Lung (tissue), 11 donors: ENCODE measurements at regions not wholly inside any gene's neighbourhood (a gene's known extent, or its start where the extent isn't known, plus 50 kb on each side); places are given as distances from the start of the nearest gene placed in this dataset.
A peak's percentile ranks its signal among the peaks of the same experiment; 100 is the strongest.

Source experiments
- ATAC-seq: fragments of 200-7000 bp; cut with Tn5 transposase; one replicate; pipeline ENCODE4 v1.9.1; 2020; ENCODE audit warnings: moderate number of reproducible peaks; ENCODE audit not compliant: insufficient read depth, low FRiP score
- DNase-seq, 3 donors: peaks; one replicate each; pipeline ENCODE4 v3.0.0-alpha.2; 2013 to 2017
- H3K27ac ChIP-seq, 2 donors: one replicate each; pipeline ENCODE4 v1.5.1; 2013; ENCODE audit warnings: mild to moderate bottlenecking in 2 of 2, moderate library complexity in 2 of 2, control low read depth in 1 of 2, inconsistent platforms in 1 of 2, low read depth in 1 of 2, low read length in 1 of 2
- H3K27me3 ChIP-seq, 3 donors: one replicate each; pipeline ENCODE4 v1.5.1; 2013; ENCODE audit warnings: low read length in 2 of 3; ENCODE audit not compliant: control insufficient read depth in 3 of 3, insufficient read depth in 3 of 3
- H3K36me3 ChIP-seq, 4 donors: one replicate each; pipeline ENCODE4 v1.5.1; 2013; ENCODE audit warnings: low read length in 4 of 4, mild to moderate bottlenecking in 1 of 4, moderate library complexity in 1 of 4; ENCODE audit not compliant: control insufficient read depth in 4 of 4, insufficient read depth in 4 of 4
- H3K4me1 ChIP-seq, 5 donors: one replicate each; pipeline ENCODE4 v1.5.1; 2013; ENCODE audit warnings: low read length in 5 of 5, mild to moderate bottlenecking in 2 of 5, moderate library complexity in 1 of 5; ENCODE audit not compliant: control insufficient read depth in 5 of 5, insufficient read depth in 5 of 5
- H3K4me3 ChIP-seq: one replicate; pipeline ENCODE4 v1.5.1; 2013; ENCODE audit warnings: mild to moderate bottlenecking, control low read depth, moderate library complexity
- H3K9ac ChIP-seq, 2 donors: one replicate each; pipeline ENCODE4 v1.5.1; 2013; ENCODE audit warnings: low read length in 2 of 2, control low read depth in 1 of 2; ENCODE audit not compliant: insufficient read depth in 1 of 2
- H3K9me3 ChIP-seq, 4 donors: one replicate each; pipeline ENCODE4 v1.5.1; 2013; ENCODE audit warnings: low read length in 3 of 4, mild to moderate bottlenecking in 1 of 4, moderate library complexity in 1 of 4; ENCODE audit not compliant: control insufficient read depth in 4 of 4, insufficient read depth in 3 of 4
- CTCF ChIP-seq: IDR thresholded peaks from 2 replicates; pipeline ENCODE4 v1.5.1; 2012; ENCODE audit warnings: mild to moderate bottlenecking; ENCODE audit errors: control extremely low read depth, extremely low read depth
- WGBS, 2 donors: extraction: QIAGEN DNeasy Blood & Tissue Kit; methylation state at CpG; one replicate each; pipeline ENCODE4 v1.1.7; 2013; 5-methylcytosine and 5-hydroxymethylcytosine counted together
- donor health status: control.
- donor health status: control.
- donor health status: Bipolar disorder and iron deficiency.
- donor health status: healthy.
- donor health status: DM: yes; HTN: yes; CAD: no.

GRCh38 chr15:81763304-81763703 lies 282.5 kb downstream of the MEX3B start:
- H3K27me3 ChIP-seq, result no peaks in the 10 kb centered on the region

GRCh38 chr15:81760686-81761085 lies 285.1 kb downstream of the MEX3B start:
- no peak overlapping the region for H3K9ac ChIP-seq
- H3K27ac ChIP-seq, result no peak overlapping the region
- 86 to 91% methylated on average over 8 of the region's 8 CpGs for WGBS, 2 donors
- ATAC-seq (no peak), DNase-seq (no peak)
- H3K4me3 ChIP-seq, result no peak overlapping the region
- no peaks in the 10 kb centered on the region for H3K9me3 ChIP-seq
- no peak for TF ChIP-seq CTCF
- H3K27me3 ChIP-seq, result no peaks in the 10 kb centered on the region
- H3K4me1 ChIP-seq, result peaks cover 0 to 6% (median 0%) of the 10 kb centered on the region in 5 donors
- no peaks in the 10 kb centered on the region for H3K36me3 ChIP-seq

More at GRCh38 chr15:81763304-81763703, 282.5 kb downstream of the MEX3B start:
- H3K4me3 ChIP-seq, result no peak overlapping the region
- DNase-seq, result no peak
- H3K4me1 ChIP-seq, result peaks cover 0 to 6% (median 0%) of the 10 kb centered on the region in 5 donors
- no peak overlapping the region for H3K27ac ChIP-seq
- 89 to 100% methylated on average over 1 of the region's 1 CpG for WGBS, 2 donors
- no peak overlapping the region for H3K9ac ChIP-seq
- no peak for ATAC-seq
- TF ChIP-seq CTCF, result no peak
- no peaks in the 10 kb centered on the region for H3K9me3 ChIP-seq
- H3K36me3 ChIP-seq, result no peaks in the 10 kb centered on the region

GRCh38 chr15:81758818-81759284 lies 287.0 kb downstream of the MEX3B start:
- WGBS, 2 donors, result 36 to 58% methylated on average over 2 of the region's 2 CpGs
- H3K27me3 ChIP-seq, result no peaks in the 10 kb centered on the region
- H3K4me3 ChIP-seq, result no peak overlapping the region
- no peak overlapping the region for H3K27ac ChIP-seq
- H3K9ac ChIP-seq, result no peak overlapping the region
- peak in 2 of 3 donors; percentile 38 to 49 for DNase-seq
- H3K36me3 ChIP-seq, result no peaks in the 10 kb centered on the region
- TF ChIP-seq CTCF, result no peak
- ATAC-seq, result no peak
- H3K4me1 ChIP-seq, result peaks cover 0 to 6% (median 0%) of the 10 kb centered on the region in 5 donors
- no peaks in the 10 kb centered on the region for H3K9me3 ChIP-seq

GRCh38 chr15:81755626-81756025 lies 290.2 kb downstream of the MEX3B start:
- DNase-seq, result no peak
- no peaks in the 10 kb centered on the region for H3K9me3 ChIP-seq
- WGBS, 2 donors, result 78 to 86% methylated on average over 4 of the region's 4 CpGs
- no peaks in the 10 kb centered on the region for H3K27me3 ChIP-seq
- no peak for TF ChIP-seq CTCF
- ATAC-seq, result no peak
- no peak overlapping the region for H3K4me3 ChIP-seq
- H3K36me3 ChIP-seq, result no peaks in the 10 kb centered on the region
- H3K4me1 ChIP-seq, result peaks cover 3 to 23% (median 12%) of the 10 kb centered on the region in 5 donors
- no peak overlapping the region for H3K27ac ChIP-seq
- H3K9ac ChIP-seq, result no peak overlapping the region
